GM19025 (cell line): ENCODE measurements at regions not wholly inside any gene's neighbourhood (a gene's known extent, or its start where the extent isn't known, plus 50 kb on each side); places are given as distances from the start of the nearest gene placed in this dataset.
"Not testable (repeated sequence)": the region's sequence is repeated elsewhere in the genome, so short reads cannot be mapped to it uniquely, and the experiment has no call there.

Experiments used
- ATAC-seq: cut with Tn5 transposase; IDR thresholded peaks from one replicate; pipeline ENCODE4 v1.9.1; 2021; ENCODE audit warnings: mild to moderate bottlenecking, low read depth, moderate library complexity; ENCODE audit not compliant: unreplicated experiment

GRCh38 chr9:81088341-81088740 is 601.0 kb downstream of the TLE1 start:
- no peak for ATAC-seq

GRCh38 chr9:81086416-81086815 is 602.9 kb downstream of the TLE1 start:
- ATAC-seq, result no peak

GRCh38 chr9:81083854-81084512 is 605.4 kb downstream of the TLE1 start:
- no peak for ATAC-seq

- no peak for ATAC-seq
Observed at GRCh38 chr9:81083067-81083466, 606.3 kb downstream of the TLE1 start.

- no peak for ATAC-seq
Observed at GRCh38 chr9:81082221-81082620, 607.1 kb downstream of the TLE1 start.

GRCh38 chr9:81080900-81081299 is 608.4 kb downstream of the TLE1 start:
- ATAC-seq, result no peak

GRCh38 chr9:81080185-81080584 is 609.2 kb downstream of the TLE1 start:
- no peak for ATAC-seq

GRCh38 chr9:81079055-81079454 is 610.3 kb downstream of the TLE1 start:
- ATAC-seq, result no peak

GRCh38 chr9:81078555-81078954 is 610.8 kb downstream of the TLE1 start:
- no peak for ATAC-seq

GRCh38 chr9:81077572-81077971 is 611.8 kb downstream of the TLE1 start:
- no peak for ATAC-seq

GRCh38 chr9:81076131-81076530 is 613.2 kb downstream of the TLE1 start:
- ATAC-seq, result no peak

- ATAC-seq, result no peak
Observed at GRCh38 chr9:81074221-81074620, 615.1 kb downstream of the TLE1 start.

GRCh38 chr9:81073821-81074220 is 615.5 kb downstream of the TLE1 start:
- ATAC-seq, result no peak

- ATAC-seq, result no peak
Observed at GRCh38 chr9:81072758-81073157, 616.6 kb downstream of the TLE1 start.

GRCh38 chr9:81071108-81071507 is 618.2 kb downstream of the TLE1 start:
- ATAC-seq, result no peak

- no peak for ATAC-seq
Observed at GRCh38 chr9:81070689-81071088, 618.7 kb downstream of the TLE1 start.

GRCh38 chr9:81069923-81070322 is 619.4 kb downstream of the TLE1 start:
- ATAC-seq, result no peak

GRCh38 chr9:81069038-81069795 is 620.1 kb downstream of the TLE1 start:
- no peak for ATAC-seq

GRCh38 chr9:81062995-81063394 is 626.4 kb downstream of the TLE1 start:
- not testable (repeated sequence) for ATAC-seq

- ATAC-seq, result no peak
Observed at GRCh38 chr9:81058782-81059181, 630.6 kb downstream of the TLE1 start.

GRCh38 chr9:81053298-81054025 is 635.9 kb downstream of the TLE1 start:
- no peak for ATAC-seq
